Type B pancreatic cell (in vitro differentiated cells): ENCODE measurements at regions not wholly inside any gene's neighbourhood (a gene's known extent, or its start where the extent isn't known, plus 50 kb on each side); places are given as distances from the start of the nearest gene placed in this dataset.
"Not testable (repeated sequence)": the region's sequence is repeated elsewhere in the genome, so short reads cannot be mapped to it uniquely, and the experiment has no call there.

Source experiments
- DNase-seq: peaks from one replicate; pipeline ENCODE4 v3.0.0; 2021; ENCODE audit warnings: mixed read lengths; ENCODE audit not compliant: unreplicated experiment; ENCODE audit errors: extremely low spot score
- H3K27ac Mint-ChIP-seq: 2 replicates; pipeline ENCODE4 v1.8.0; 2021; ENCODE audit warnings: mild to moderate bottlenecking, mixed read lengths
- H3K27me3 Mint-ChIP-seq: 2 replicates; pipeline ENCODE4 v1.8.0; 2021; ENCODE audit warnings: mixed read lengths
- H3K36me3 Mint-ChIP-seq: 2 replicates; pipeline ENCODE4 v1.8.0; 2021; ENCODE audit warnings: mixed read lengths
- H3K4me1 Mint-ChIP-seq: one replicate; pipeline ENCODE4 v1.8.0; 2021; ENCODE audit warnings: mixed read lengths; ENCODE audit not compliant: unreplicated experiment
- H3K4me3 Mint-ChIP-seq: 2 replicates; pipeline ENCODE4 v1.8.0; 2021; ENCODE audit warnings: mild to moderate bottlenecking, mixed read lengths
- H3K9me3 Mint-ChIP-seq: 2 replicates; pipeline ENCODE4 v1.8.0; 2021; ENCODE audit warnings: mixed read lengths
- CTCF ChIP-seq: fragments of 200-600 bp; sonication (generic); conservative IDR thresholded peaks from 2 replicates; pipeline ENCODE4 v1.5.0; 2021; ENCODE audit warnings: antibody characterized with exemption, mild to moderate bottlenecking

GRCh38 chr7:112665709-112666108 lies 124.5 kb downstream of the TMEM168 start:
- H3K9me3 Mint-ChIP-seq: peaks cover 5% of the 10 kb centered on the region
- peaks cover 6% of the 10 kb centered on the region for H3K4me1 Mint-ChIP-seq
- DNase-seq: no peak
- TF ChIP-seq CTCF: peak; percentile 32
- H3K27me3 Mint-ChIP-seq: no peaks in the 10 kb centered on the region
- H3K4me3 Mint-ChIP-seq: no peak overlapping the region
- no peak overlapping the region for H3K27ac Mint-ChIP-seq
- H3K36me3 Mint-ChIP-seq: no peaks in the 10 kb centered on the region

GRCh38 chr7:112668561-112668960 lies 121.6 kb downstream of the TMEM168 start:
- no peak for TF ChIP-seq CTCF
- Mint-ChIP-seq H3K9me3 (no peaks in the 10 kb centered on the region), H3K36me3 (no peaks in the 10 kb centered on the region), H3K27ac (no peak overlapping the region), H3K4me3 (no peak overlapping the region), H3K27me3 (peaks cover 2% of the 10 kb centered on the region), H3K4me1 (peaks cover 6% of the 10 kb centered on the region)
- no peak for DNase-seq

- no peak overlapping the region for H3K4me3 Mint-ChIP-seq
- peaks cover 3% of the 10 kb centered on the region for H3K27me3 Mint-ChIP-seq
- peaks cover 6% of the 10 kb centered on the region for H3K4me1 Mint-ChIP-seq
- TF ChIP-seq CTCF: no peak
- DNase-seq: no peak
- no peaks in the 10 kb centered on the region for H3K36me3 Mint-ChIP-seq
- no peaks in the 10 kb centered on the region for H3K9me3 Mint-ChIP-seq
- H3K27ac Mint-ChIP-seq: no peak overlapping the region
Measured at GRCh38 chr7:112669306-112669705, 120.9 kb downstream of the TMEM168 start.

GRCh38 chr7:112670193-112670592 lies 120.0 kb downstream of the TMEM168 start:
- Mint-ChIP-seq H3K4me1 (peaks cover 6% of the 10 kb centered on the region), H3K9me3 (no peaks in the 10 kb centered on the region), H3K4me3 (no peak overlapping the region), H3K27ac (no peak overlapping the region), H3K36me3 (no peaks in the 10 kb centered on the region), H3K27me3 (peaks cover 3% of the 10 kb centered on the region)
- DNase-seq: no peak
- no peak for TF ChIP-seq CTCF

GRCh38 chr7:112678626-112679025 lies 111.6 kb downstream of the TMEM168 start:
- H3K4me1 Mint-ChIP-seq: no peaks in the 10 kb centered on the region
- H3K27ac Mint-ChIP-seq: no peak overlapping the region
- H3K9me3 Mint-ChIP-seq: no peaks in the 10 kb centered on the region
- no peaks in the 10 kb centered on the region for H3K36me3 Mint-ChIP-seq
- H3K4me3 Mint-ChIP-seq: no peak overlapping the region
- H3K27me3 Mint-ChIP-seq: no peaks in the 10 kb centered on the region
- no peak for DNase-seq
- no peak for TF ChIP-seq CTCF

GRCh38 chr7:112689466-112690177 lies 100.6 kb downstream of the TMEM168 start:
- not testable (repeated sequence) for H3K36me3 Mint-ChIP-seq, H3K9me3 Mint-ChIP-seq, DNase-seq, H3K4me1 Mint-ChIP-seq, H3K27me3 Mint-ChIP-seq, H3K27ac Mint-ChIP-seq, H3K4me3 Mint-ChIP-seq
